H7 (cell line): ENCODE measurements at regions not wholly inside any gene's neighbourhood (a gene's known extent, or its start where the extent isn't known, plus 50 kb on each side); places are given as distances from the start of the nearest gene placed in this dataset.
"Not testable (repeated sequence)": the region's sequence is repeated elsewhere in the genome, so short reads cannot be mapped to it uniquely, and the experiment has no call there.

Experiments used
- DNase-seq: peaks from one replicate; pipeline ENCODE4 v3.0.0; 2012
- H3K27me3 ChIP-seq: 2 replicates; pipeline ENCODE4 v1.6.0; 2011; ENCODE audit warnings: mild to moderate bottlenecking, low read length; ENCODE audit not compliant: control insufficient read depth, insufficient read depth
- H3K36me3 ChIP-seq: replicated peaks from 2 replicates; pipeline ENCODE4 v1.5.1; 2011; ENCODE audit warnings: low read length; ENCODE audit not compliant: control insufficient read depth, insufficient read depth
- H3K4me3 ChIP-seq: 2 replicates; pipeline ENCODE4 v1.5.1; 2011; ENCODE audit warnings: low read depth, mild to moderate bottlenecking, control low read depth, low read length, moderate library complexity; ENCODE audit not compliant: insufficient read depth

GRCh38 chr16:59988591-59988990 lies 1254.5 kb upstream of the GOT2 start:
- Histone ChIP-seq H3K27me3 (no peaks in the 10 kb centered on the region), H3K36me3 (no peaks in the 10 kb centered on the region), H3K4me3 (no peak overlapping the region)
- no peak for DNase-seq

DNA sequence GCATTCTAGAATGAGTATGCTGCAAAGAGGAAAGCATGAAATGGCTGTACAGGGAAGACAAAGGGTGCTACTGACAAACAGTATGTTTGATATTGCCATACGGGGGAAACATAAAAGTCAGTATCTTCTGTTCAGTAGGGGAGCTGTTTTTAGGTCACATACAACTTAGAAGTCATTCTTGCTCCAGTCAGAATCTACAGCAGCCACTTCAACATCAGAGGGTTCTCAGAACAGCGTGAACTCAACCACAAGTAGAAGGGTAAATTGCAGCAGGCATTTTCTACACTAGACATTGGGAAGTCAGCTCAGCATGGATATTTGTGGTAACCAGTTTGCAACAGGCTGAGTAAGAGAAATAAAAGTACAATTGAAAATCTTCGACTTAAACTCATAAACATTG lies 1241.8 kb upstream of the GOT2 start:
- no peak for DNase-seq
- no peaks in the 10 kb centered on the region for H3K27me3 ChIP-seq
- H3K36me3 ChIP-seq: no peaks in the 10 kb centered on the region
- no peak overlapping the region for H3K4me3 ChIP-seq

DNA sequence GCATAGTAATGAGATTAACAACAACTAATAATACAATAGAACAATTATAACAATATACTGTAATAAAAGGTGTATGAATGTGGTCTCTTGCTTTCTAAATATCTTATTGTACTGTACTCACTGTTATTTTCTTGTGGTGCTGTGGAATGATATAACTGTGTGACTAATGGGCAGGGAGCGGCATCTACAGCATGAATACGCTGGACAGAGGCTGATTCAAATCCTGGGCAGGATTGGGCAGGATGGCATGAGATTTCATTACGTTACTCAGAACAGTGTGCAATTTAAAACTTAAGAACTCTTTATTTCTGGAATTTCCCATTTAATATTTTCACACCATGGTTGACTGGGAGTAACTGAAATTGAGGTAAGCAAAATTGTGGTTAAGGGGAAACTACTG lies 1239.8 kb upstream of the GOT2 start:
- DNase-seq: no peak
- Histone ChIP-seq H3K36me3 (no peaks in the 10 kb centered on the region), H3K27me3 (no peaks in the 10 kb centered on the region), H3K4me3 (no peak overlapping the region)

- no peaks in the 10 kb centered on the region for H3K27me3 ChIP-seq
Measured at GRCh38 chr16:59971264-59971663, 1237.1 kb upstream of the GOT2 start.

DNA sequence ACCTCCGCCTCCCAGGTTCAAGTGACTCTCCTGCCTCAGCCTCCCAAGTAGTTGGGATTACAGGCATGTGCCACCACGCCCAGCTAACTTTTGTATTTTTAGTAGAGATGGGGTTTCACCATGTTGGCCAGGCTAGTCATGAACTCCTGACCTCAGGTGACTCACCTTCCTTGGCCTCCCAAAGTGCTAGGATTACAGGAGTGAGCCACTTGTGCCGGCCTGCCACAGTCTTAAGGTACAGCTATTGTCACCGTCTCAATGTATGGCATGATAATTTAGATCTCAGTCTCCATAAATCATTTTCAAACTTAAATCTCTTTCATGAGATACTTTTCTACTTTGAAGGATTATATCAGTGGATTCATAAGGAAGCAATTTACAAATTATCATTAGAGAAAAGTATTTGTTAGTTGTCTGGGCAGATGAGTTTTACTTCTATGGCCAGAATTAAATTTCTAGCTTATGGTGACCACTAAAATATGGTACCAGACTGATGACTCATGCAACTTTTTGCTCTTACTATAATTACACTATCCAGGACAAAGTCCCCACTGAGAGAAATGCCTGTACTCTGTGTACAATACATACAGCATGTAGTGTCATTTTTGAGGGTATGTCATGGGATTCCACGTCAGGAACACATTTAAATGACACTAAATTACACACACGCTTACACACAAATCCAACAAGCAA lies 1230.3 kb upstream of the GOT2 start:
- no peaks in the 10 kb centered on the region for H3K27me3 ChIP-seq
- no peak overlapping the region for H3K4me3 ChIP-seq
- H3K36me3 ChIP-seq: no peaks in the 10 kb centered on the region
- no peak for DNase-seq

More at GRCh38 chr16:59971264-59971663, 1237.1 kb upstream of the GOT2 start:
- DNase-seq: no peak
- H3K4me3 ChIP-seq: no peak overlapping the region
- no peaks in the 10 kb centered on the region for H3K36me3 ChIP-seq

DNA sequence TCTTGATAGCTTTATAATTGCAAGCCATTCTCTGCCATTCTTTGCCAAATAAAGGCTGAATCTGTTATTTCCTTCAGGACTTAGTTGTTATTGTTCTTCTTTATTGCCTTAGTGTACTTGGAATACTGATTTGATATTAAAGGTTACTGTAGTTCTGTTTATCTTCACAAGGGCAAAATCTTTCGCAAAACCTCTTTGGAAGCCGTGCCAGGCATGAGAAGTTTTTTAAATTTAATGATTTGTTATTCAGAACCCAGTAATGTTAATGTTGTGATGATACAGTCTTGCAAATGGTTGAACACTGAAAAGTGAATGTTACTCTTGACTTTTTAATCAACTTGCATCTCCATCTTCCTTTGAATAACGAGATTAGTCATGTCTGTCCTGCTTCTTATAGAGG lies 1225.2 kb upstream of the GOT2 start:
- no peaks in the 10 kb centered on the region for H3K36me3 ChIP-seq
- DNase-seq: no peak

DNA sequence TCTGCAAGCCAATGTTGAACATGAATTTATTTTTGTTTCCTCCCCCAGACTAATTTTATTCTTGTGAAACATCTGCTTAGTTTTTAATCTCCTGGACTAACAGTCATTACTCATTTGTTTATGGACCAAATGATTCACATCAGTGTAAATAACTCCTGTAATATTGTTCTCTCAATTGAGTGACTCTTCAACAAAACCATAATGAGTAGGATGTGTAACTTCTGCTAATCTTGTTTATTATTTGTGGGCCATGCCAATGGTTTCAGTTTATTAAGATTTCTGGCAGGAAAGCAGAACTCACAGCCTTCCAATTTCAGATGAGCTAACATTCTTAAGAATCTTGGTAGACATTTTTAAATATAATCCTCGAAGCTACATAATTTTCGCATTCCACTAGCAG lies 1216.3 kb upstream of the GOT2 start:
- no peak overlapping the region for H3K4me3 ChIP-seq
- DNase-seq: no peak
- H3K36me3 ChIP-seq: no peaks in the 10 kb centered on the region
- no peaks in the 10 kb centered on the region for H3K27me3 ChIP-seq

More for the DNA sequence above, 1225.2 kb upstream of the GOT2 start:
- Histone ChIP-seq H3K27me3 (no peaks in the 10 kb centered on the region), H3K4me3 (no peak overlapping the region)

GRCh38 chr16:59944041-59944440 lies 1209.9 kb upstream of the GOT2 start:
- not testable (repeated sequence) for H3K27me3 ChIP-seq, H3K4me3 ChIP-seq, H3K36me3 ChIP-seq, DNase-seq

GRCh38 chr16:59941594-59941993 lies 1207.5 kb upstream of the GOT2 start:
- no peak for DNase-seq
- H3K27me3 ChIP-seq: no peaks in the 10 kb centered on the region
- H3K4me3 ChIP-seq: no peak overlapping the region
- no peaks in the 10 kb centered on the region for H3K36me3 ChIP-seq

GRCh38 chr16:59920054-59920453 lies 1185.9 kb upstream of the GOT2 start:
- DNase-seq: no peak
- Histone ChIP-seq H3K4me3 (no peak overlapping the region), H3K27me3 (no peaks in the 10 kb centered on the region), H3K36me3 (no peaks in the 10 kb centered on the region)

DNA sequence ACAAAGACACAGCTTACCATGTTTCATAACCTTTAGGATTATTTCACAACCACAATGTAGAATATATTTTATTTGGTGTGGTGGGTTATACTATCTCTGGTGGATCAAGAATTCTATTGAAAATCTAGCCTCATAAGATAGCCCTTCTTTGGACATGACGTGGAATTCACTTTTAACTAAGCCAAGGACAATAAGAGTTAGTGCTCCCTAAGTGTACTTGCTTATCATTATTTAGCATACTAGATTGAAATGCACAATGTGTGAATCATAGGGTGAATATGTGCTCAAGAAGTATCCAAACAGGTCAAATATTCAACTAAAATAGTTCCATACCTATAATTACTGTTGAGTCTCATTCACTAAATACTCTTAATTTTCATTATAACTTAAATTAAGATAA lies 1179.5 kb upstream of the GOT2 start:
- H3K4me3 ChIP-seq: no peak overlapping the region
- H3K27me3 ChIP-seq: no peaks in the 10 kb centered on the region
- DNase-seq: no peak
- no peaks in the 10 kb centered on the region for H3K36me3 ChIP-seq

DNA sequence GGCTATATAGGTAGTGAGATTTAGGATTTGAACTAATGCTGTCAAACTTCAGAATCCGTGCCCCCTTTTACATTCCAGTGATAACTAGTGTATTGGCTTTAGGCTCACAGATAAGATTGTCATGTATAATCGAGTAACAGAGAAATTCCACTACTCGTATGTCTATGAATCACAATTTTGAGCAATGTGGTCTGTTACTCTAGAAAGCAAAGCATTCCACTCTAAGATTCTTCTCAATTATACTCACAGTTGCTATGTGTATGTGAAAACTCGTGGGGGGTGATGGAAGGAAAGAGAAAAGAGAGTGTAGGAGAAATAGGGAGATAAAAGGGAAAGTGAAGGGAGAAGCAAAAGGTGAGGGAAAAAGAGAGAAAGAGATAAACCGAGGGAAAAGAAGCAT lies 1175.1 kb upstream of the GOT2 start:
- no peak for DNase-seq
- Histone ChIP-seq H3K27me3 (no peaks in the 10 kb centered on the region), H3K4me3 (no peak overlapping the region), H3K36me3 (no peaks in the 10 kb centered on the region)

- H3K36me3 ChIP-seq: no peaks in the 10 kb centered on the region
- peak; percentile 1 for DNase-seq
- H3K4me3 ChIP-seq: no peak overlapping the region
- H3K27me3 ChIP-seq: no peaks in the 10 kb centered on the region
Measured at GRCh38 chr16:59907611-59908010, 1173.5 kb upstream of the GOT2 start.

DNA sequence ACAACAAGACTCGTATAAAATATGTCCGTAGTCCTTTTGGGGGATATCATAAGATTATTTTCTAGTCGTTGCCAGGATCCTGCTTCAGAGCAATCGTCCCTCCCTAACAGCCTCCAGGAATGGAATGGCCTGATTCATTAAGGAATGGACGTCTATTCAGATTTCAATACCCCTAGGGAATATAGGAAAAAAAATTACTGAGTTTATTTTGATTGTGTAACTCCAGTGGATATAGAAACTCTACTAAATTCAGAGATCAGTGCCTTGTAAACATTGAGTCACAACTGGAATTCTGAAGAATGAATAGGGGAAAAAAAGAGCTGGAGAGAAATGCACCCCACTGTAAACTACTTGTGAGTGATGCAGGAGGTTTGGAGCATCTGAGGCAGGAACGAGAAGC lies 1171.5 kb upstream of the GOT2 start:
- no peak for DNase-seq
- H3K27me3 ChIP-seq: no peaks in the 10 kb centered on the region
- no peak overlapping the region for H3K4me3 ChIP-seq
- H3K36me3 ChIP-seq: no peaks in the 10 kb centered on the region

GRCh38 chr16:59905131-59905530 lies 1171.0 kb upstream of the GOT2 start:
- Histone ChIP-seq H3K36me3 (no peaks in the 10 kb centered on the region), H3K27me3 (no peaks in the 10 kb centered on the region), H3K4me3 (no peak overlapping the region)
- no peak for DNase-seq

DNA sequence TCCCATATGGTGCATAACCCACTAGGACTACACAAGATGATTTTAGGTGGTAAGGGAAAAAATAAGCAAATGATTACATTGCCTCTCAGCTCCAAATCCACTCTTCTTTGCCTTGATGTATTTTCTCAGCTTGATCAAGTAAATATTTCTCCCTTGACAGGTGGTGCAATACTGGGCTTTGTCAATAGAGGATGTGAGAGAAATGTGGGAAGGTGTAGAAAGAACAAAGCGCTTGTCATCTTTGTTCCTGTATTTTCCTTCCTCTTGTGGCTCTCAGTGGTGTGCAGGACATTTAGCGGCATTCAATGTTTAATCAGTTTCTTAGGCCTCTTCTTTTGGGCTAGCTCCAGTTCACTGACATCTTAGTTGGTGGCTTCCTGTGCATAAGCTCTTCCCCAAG lies 1165.8 kb upstream of the GOT2 start:
- DNase-seq: no peak
- H3K27me3 ChIP-seq: no peaks in the 10 kb centered on the region
- no peaks in the 10 kb centered on the region for H3K36me3 ChIP-seq
- no peak overlapping the region for H3K4me3 ChIP-seq
